ENCODE measurements at regions not wholly inside any gene's neighbourhood (a gene's known extent, or its start where the extent isn't known, plus 50 kb on each side); places are given as distances from the start of the nearest gene placed in this dataset.

- H3K9me3 ChIP-seq (ENCODE audit: control insufficient read depth, low read depth, low read length): no peaks in the 10 kb centered on the region
- H3K4me1 ChIP-seq (ENCODE audit: control insufficient read depth, insufficient read depth, low read length): no peaks in the 10 kb centered on the region
- H3K27me3 ChIP-seq (ENCODE audit: control insufficient read depth, insufficient read depth, low read length): no peaks in the 10 kb centered on the region
- no peak for DNase-seq
- H3K36me3 ChIP-seq (ENCODE audit: control insufficient read depth, insufficient read depth, low read length): no peaks in the 10 kb centered on the region
- no peak overlapping the region for H3K4me3 ChIP-seq (ENCODE audit: low read length)
- 80% methylated on average over 1 of the region's 4 CpGs for WGBS (ENCODE audit: insufficient coverage, low lambda C conversion rate)
- H3K27ac ChIP-seq (ENCODE audit: low read length): no peak overlapping the region
Measured at GRCh38 chr16:13291591-13292333, 390.4 kb downstream of the SHISA9 start.

GRCh38 chr16:13296206-13296605, 394.8 kb downstream of the SHISA9 start:
- Histone ChIP-seq H3K27me3 (ENCODE audit: control insufficient read depth, insufficient read depth, low read length) (peaks cover 3% of the 10 kb centered on the region), H3K27ac (ENCODE audit: low read length) (no peak overlapping the region), H3K4me3 (ENCODE audit: low read length) (no peak overlapping the region), H3K4me1 (ENCODE audit: control insufficient read depth, insufficient read depth, low read length) (no peaks in the 10 kb centered on the region), H3K36me3 (ENCODE audit: control insufficient read depth, insufficient read depth, low read length) (no peaks in the 10 kb centered on the region), H3K9me3 (ENCODE audit: control insufficient read depth, low read depth, low read length) (no peaks in the 10 kb centered on the region)
- no peak for DNase-seq
- WGBS (ENCODE audit: insufficient coverage, low lambda C conversion rate): no CpG with 5 or more reads among the region's 4 CpGs

GRCh38 chr16:13298666-13299065, 397.3 kb downstream of the SHISA9 start:
- no CpG with 5 or more reads among the region's 5 CpGs for WGBS (ENCODE audit: insufficient coverage, low lambda C conversion rate)
- Histone ChIP-seq H3K9me3 (ENCODE audit: control insufficient read depth, low read depth, low read length) (no peaks in the 10 kb centered on the region), H3K27me3 (ENCODE audit: control insufficient read depth, insufficient read depth, low read length) (peaks cover 3% of the 10 kb centered on the region), H3K4me3 (ENCODE audit: low read length) (no peak overlapping the region), H3K4me1 (ENCODE audit: control insufficient read depth, insufficient read depth, low read length) (no peaks in the 10 kb centered on the region), H3K27ac (ENCODE audit: low read length) (no peak overlapping the region), H3K36me3 (ENCODE audit: control insufficient read depth, insufficient read depth, low read length) (no peaks in the 10 kb centered on the region)
- DNase-seq: no peak

- no peak for DNase-seq
- Histone ChIP-seq H3K4me1 (ENCODE audit: control insufficient read depth, insufficient read depth, low read length) (no peaks in the 10 kb centered on the region), H3K9me3 (ENCODE audit: control insufficient read depth, low read depth, low read length) (no peaks in the 10 kb centered on the region), H3K27ac (ENCODE audit: low read length) (no peak overlapping the region), H3K36me3 (ENCODE audit: control insufficient read depth, insufficient read depth, low read length) (no peaks in the 10 kb centered on the region), H3K4me3 (ENCODE audit: low read length) (no peak overlapping the region), H3K27me3 (ENCODE audit: control insufficient read depth, insufficient read depth, low read length) (peaks cover 3% of the 10 kb centered on the region)
- WGBS (ENCODE audit: insufficient coverage, low lambda C conversion rate): 63% methylated on average over 1 of the region's 9 CpGs
Measured at GRCh38 chr16:13300066-13300840, 398.9 kb downstream of the SHISA9 start.

GRCh38 chr16:13305019-13305755, 403.8 kb downstream of the SHISA9 start:
- WGBS (ENCODE audit: insufficient coverage, low lambda C conversion rate): no CpG with 5 or more reads among the region's 8 CpGs
- DNase-seq: no peak
- Histone ChIP-seq H3K4me1 (ENCODE audit: control insufficient read depth, insufficient read depth, low read length) (no peaks in the 10 kb centered on the region), H3K36me3 (ENCODE audit: control insufficient read depth, insufficient read depth, low read length) (no peaks in the 10 kb centered on the region), H3K4me3 (ENCODE audit: low read length) (no peak overlapping the region), H3K27ac (ENCODE audit: low read length) (no peak overlapping the region), H3K27me3 (ENCODE audit: control insufficient read depth, insufficient read depth, low read length) (no peaks in the 10 kb centered on the region), H3K9me3 (ENCODE audit: control insufficient read depth, low read depth, low read length) (no peaks in the 10 kb centered on the region)

- no peak for DNase-seq
- Histone ChIP-seq H3K27me3 (ENCODE audit: control insufficient read depth, insufficient read depth, low read length) (no peaks in the 10 kb centered on the region), H3K36me3 (ENCODE audit: control insufficient read depth, insufficient read depth, low read length) (no peaks in the 10 kb centered on the region), H3K27ac (ENCODE audit: low read length) (no peak overlapping the region), H3K4me3 (ENCODE audit: low read length) (no peak overlapping the region), H3K4me1 (ENCODE audit: control insufficient read depth, insufficient read depth, low read length) (no peaks in the 10 kb centered on the region), H3K9me3 (ENCODE audit: control insufficient read depth, low read depth, low read length) (no peaks in the 10 kb centered on the region)
- 86% methylated on average over 1 of the region's 2 CpGs for WGBS (ENCODE audit: insufficient coverage, low lambda C conversion rate)
Measured at GRCh38 chr16:13306161-13306995, 405.0 kb downstream of the SHISA9 start.

GRCh38 chr16:13307255-13307654, 405.9 kb downstream of the SHISA9 start:
- H3K4me3 ChIP-seq (ENCODE audit: low read length): no peak overlapping the region
- DNase-seq: no peak
- H3K27ac ChIP-seq (ENCODE audit: low read length): no peak overlapping the region
- H3K9me3 ChIP-seq (ENCODE audit: control insufficient read depth, low read depth, low read length): no peaks in the 10 kb centered on the region
- no CpG with 5 or more reads among the region's 4 CpGs for WGBS (ENCODE audit: insufficient coverage, low lambda C conversion rate)
- no peaks in the 10 kb centered on the region for H3K36me3 ChIP-seq (ENCODE audit: control insufficient read depth, insufficient read depth, low read length)
- no peaks in the 10 kb centered on the region for H3K27me3 ChIP-seq (ENCODE audit: control insufficient read depth, insufficient read depth, low read length)
- H3K4me1 ChIP-seq (ENCODE audit: control insufficient read depth, insufficient read depth, low read length): no peaks in the 10 kb centered on the region

- no peaks in the 10 kb centered on the region for H3K36me3 ChIP-seq (ENCODE audit: control insufficient read depth, insufficient read depth, low read length)
- H3K4me3 ChIP-seq (ENCODE audit: low read length): no peak overlapping the region
- WGBS (ENCODE audit: insufficient coverage, low lambda C conversion rate): 80% methylated on average over 4 of the region's 5 CpGs
- no peaks in the 10 kb centered on the region for H3K9me3 ChIP-seq (ENCODE audit: control insufficient read depth, low read depth, low read length)
- no peak for DNase-seq
- no peaks in the 10 kb centered on the region for H3K27me3 ChIP-seq (ENCODE audit: control insufficient read depth, insufficient read depth, low read length)
- no peaks in the 10 kb centered on the region for H3K4me1 ChIP-seq (ENCODE audit: control insufficient read depth, insufficient read depth, low read length)
- H3K27ac ChIP-seq (ENCODE audit: low read length): no peak overlapping the region
Measured at GRCh38 chr16:13307851-13308250, 406.5 kb downstream of the SHISA9 start.

- H3K4me3 ChIP-seq (ENCODE audit: low read length): no peak overlapping the region
- no peak for DNase-seq
- no peaks in the 10 kb centered on the region for H3K4me1 ChIP-seq (ENCODE audit: control insufficient read depth, insufficient read depth, low read length)
- H3K9me3 ChIP-seq (ENCODE audit: control insufficient read depth, low read depth, low read length): no peaks in the 10 kb centered on the region
- H3K27me3 ChIP-seq (ENCODE audit: control insufficient read depth, insufficient read depth, low read length): no peaks in the 10 kb centered on the region
- no CpG with 5 or more reads among the region's 1 CpG for WGBS (ENCODE audit: insufficient coverage, low lambda C conversion rate)
- H3K27ac ChIP-seq (ENCODE audit: low read length): no peak overlapping the region
- no peaks in the 10 kb centered on the region for H3K36me3 ChIP-seq (ENCODE audit: control insufficient read depth, insufficient read depth, low read length)
Measured at GRCh38 chr16:13312063-13312462, 410.7 kb downstream of the SHISA9 start.

GRCh38 chr16:13313351-13313750, 412.0 kb downstream of the SHISA9 start:
- Histone ChIP-seq H3K36me3 (ENCODE audit: control insufficient read depth, insufficient read depth, low read length) (no peaks in the 10 kb centered on the region), H3K9me3 (ENCODE audit: control insufficient read depth, low read depth, low read length) (no peaks in the 10 kb centered on the region), H3K27ac (ENCODE audit: low read length) (no peak overlapping the region), H3K4me3 (ENCODE audit: low read length) (no peak overlapping the region), H3K4me1 (ENCODE audit: control insufficient read depth, insufficient read depth, low read length) (no peaks in the 10 kb centered on the region), H3K27me3 (ENCODE audit: control insufficient read depth, insufficient read depth, low read length) (no peaks in the 10 kb centered on the region)
- no peak for DNase-seq
